ENCODE measurements at regions not wholly inside any gene's neighbourhood (a gene's known extent, or its start where the extent isn't known, plus 50 kb on each side); places are given as distances from the start of the nearest gene placed in this dataset.
A peak's percentile ranks its signal among the peaks of the same experiment; 100 is the strongest.

DNA sequence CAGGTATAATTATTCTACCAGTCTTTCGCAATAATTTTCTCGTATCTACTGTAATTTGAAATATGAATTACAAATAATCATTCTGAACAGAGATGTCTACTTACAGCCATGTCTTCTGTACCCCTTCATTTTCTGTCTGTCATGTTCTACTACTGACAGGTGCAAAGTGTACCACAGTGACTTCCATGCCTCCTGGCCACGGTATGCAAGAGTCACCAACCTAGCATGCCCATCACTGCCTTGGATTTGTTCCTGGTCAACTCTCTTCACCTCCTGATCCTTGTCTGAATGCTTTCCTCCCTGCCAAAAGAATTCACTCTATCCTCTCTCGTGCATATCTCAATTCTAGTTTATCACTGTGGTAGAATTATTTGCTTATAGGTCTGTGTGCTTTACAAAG lies 755.4 kb downstream of the KCNJ2 start:
- ATAC-seq (no peak), DNase-seq (no peak)
- Histone ChIP-seq H3F3A (ENCODE audit: low read length, unreplicated experiment) (no peaks in the 10 kb centered on the region), H3K4me1 (ENCODE audit: insufficient read depth, low read length) (no peaks in the 10 kb centered on the region), H3K27ac (ENCODE audit: low read length) (no peak overlapping the region), H4K20me1 (ENCODE audit: low read length) (no peaks in the 10 kb centered on the region), H3K27me3 (ENCODE audit: low read length) (0 out of 2 replicates have a peak, but pooled peaks cover 9% of the 10 kb centered on the region), H3K9me3 (ENCODE audit: low read length) (no peaks in the 10 kb centered on the region), H3K4me2 (ENCODE audit: low read length) (no peak overlapping the region), H3K9me2 (replicated peaks; ENCODE audit: low read length) (no peaks in the 10 kb centered on the region), H3K79me2 (ENCODE audit: low read length) (no peaks in the 10 kb centered on the region), H3K9ac (ENCODE audit: low read length) (no peak overlapping the region), H3K4me3 (ENCODE audit: low read length) (no peak overlapping the region), H2AFZ (ENCODE audit: low read length) (no peak overlapping the region), H3K36me3 (ENCODE audit: low read depth, low read length) (no peaks in the 10 kb centered on the region)
- TF ChIP-seq EZH2 (IDR thresholded peaks at IDR 0.05; ENCODE audit: low read length, unreplicated experiment) (no peak), EZH2phosphoT487 (IDR thresholded peaks at IDR 0.05; ENCODE audit: borderline replicate concordance, low read length) (no peak)
- TF ChIP-seq, protein P1, sequence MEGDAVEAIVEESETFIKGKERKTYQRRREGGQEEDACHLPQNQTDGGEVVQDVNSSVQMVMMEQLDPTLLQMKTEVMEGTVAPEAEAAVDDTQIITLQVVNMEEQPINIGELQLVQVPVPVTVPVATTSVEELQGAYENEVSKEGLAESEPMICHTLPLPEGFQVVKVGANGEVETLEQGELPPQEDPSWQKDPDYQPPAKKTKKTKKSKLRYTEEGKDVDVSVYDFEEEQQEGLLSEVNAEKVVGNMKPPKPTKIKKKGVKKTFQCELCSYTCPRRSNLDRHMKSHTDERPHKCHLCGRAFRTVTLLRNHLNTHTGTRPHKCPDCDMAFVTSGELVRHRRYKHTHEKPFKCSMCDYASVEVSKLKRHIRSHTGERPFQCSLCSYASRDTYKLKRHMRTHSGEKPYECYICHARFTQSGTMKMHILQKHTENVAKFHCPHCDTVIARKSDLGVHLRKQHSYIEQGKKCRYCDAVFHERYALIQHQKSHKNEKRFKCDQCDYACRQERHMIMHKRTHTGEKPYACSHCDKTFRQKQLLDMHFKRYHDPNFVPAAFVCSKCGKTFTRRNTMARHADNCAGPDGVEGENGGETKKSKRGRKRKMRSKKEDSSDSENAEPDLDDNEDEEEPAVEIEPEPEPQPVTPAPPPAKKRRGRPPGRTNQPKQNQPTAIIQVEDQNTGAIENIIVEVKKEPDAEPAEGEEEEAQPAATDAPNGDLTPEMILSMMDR (conservative IDR thresholded peaks at IDR 0.05; ENCODE audit: low read depth, low read length): no peak
- no TSS peak for BruUV-seq (replicated peaks)
- CTCF ChIA-PET: no interaction called here
- intact Hi-C loops (cut with micrococcal nuclease): no loop called here
- POLR2A ChIA-PET (ENCODE audit: unreplicated experiment): no interaction called here

DNA sequence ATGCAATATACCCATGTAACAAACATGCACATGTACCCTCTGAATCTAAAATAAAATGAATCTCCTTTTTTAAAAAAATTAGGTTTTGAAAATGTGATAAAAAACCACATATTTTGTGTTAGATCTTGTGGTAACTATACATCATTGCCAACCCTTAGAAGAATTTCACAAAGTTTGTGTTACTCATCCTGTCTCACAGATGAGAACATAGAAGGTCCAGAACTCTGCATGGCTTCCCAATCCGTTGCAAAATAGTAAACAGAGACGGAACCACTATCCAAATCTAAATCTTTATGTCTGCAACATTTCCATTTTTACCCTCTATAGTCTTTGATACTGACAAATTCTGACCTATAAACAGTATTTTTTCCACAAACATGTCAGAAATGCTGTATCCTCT lies 759.9 kb downstream of the KCNJ2 start:
- ATAC-seq (no peak), DNase-seq (no peak)
- Histone ChIP-seq H3F3A (ENCODE audit: low read length, unreplicated experiment) (no peaks in the 10 kb centered on the region), H3K4me3 (ENCODE audit: low read length) (no peak overlapping the region), H3K4me1 (ENCODE audit: insufficient read depth, low read length) (no peaks in the 10 kb centered on the region), H3K9me3 (ENCODE audit: low read length) (no peaks in the 10 kb centered on the region), H2AFZ (ENCODE audit: low read length) (no peak overlapping the region), H3K4me2 (ENCODE audit: low read length) (no peak overlapping the region), H3K79me2 (ENCODE audit: low read length) (no peaks in the 10 kb centered on the region), H3K27ac (ENCODE audit: low read length) (no peak overlapping the region), H3K9ac (ENCODE audit: low read length) (no peak overlapping the region), H3K36me3 (ENCODE audit: low read depth, low read length) (no peaks in the 10 kb centered on the region), H3K27me3 (ENCODE audit: low read length) (0 out of 2 replicates have a peak, but pooled peaks cover 9% of the 10 kb centered on the region), H3K9me2 (replicated peaks; ENCODE audit: low read length) (no peaks in the 10 kb centered on the region), H4K20me1 (ENCODE audit: low read length) (no peaks in the 10 kb centered on the region)
- TF ChIP-seq EZH2 (IDR thresholded peaks at IDR 0.05; ENCODE audit: low read length, unreplicated experiment): no peak
- no peak for TF ChIP-seq EZH2phosphoT487 (IDR thresholded peaks at IDR 0.05; ENCODE audit: borderline replicate concordance, low read length)
- TF ChIP-seq, protein P1 (conservative IDR thresholded peaks at IDR 0.05; ENCODE audit: low read depth, low read length): no peak
- intact Hi-C loops (cut with micrococcal nuclease): no loop called here
- BruUV-seq (replicated peaks): no TSS peak
- POLR2A ChIA-PET (ENCODE audit: unreplicated experiment): no interaction called here
- CTCF ChIA-PET: no interaction called here

DNA sequence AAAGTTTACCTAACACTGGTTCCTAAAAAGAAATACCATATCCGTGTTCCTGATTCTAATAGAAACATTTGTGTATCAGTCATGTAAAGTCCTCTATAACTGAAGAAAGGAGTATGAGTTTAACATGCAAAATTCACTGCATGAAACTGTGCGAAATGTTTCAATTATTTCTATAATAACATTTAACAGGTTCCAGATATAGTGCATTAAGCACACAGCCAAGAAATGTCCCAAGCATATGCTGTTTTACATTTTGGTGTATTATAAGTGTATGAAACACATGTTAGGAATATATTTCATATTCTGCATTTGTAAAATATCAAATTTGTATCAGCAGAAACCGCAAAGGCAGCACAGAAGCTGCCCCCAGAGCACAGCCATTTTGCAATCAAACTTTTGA lies 764.9 kb downstream of the KCNJ2 start:
- no peaks in the 10 kb centered on the region for H3K9me3 ChIP-seq (ENCODE audit: low read length)
- H3K79me2 ChIP-seq (ENCODE audit: low read length): no peaks in the 10 kb centered on the region
- intact Hi-C loops (cut with micrococcal nuclease): no loop called here
- H3K27me3 ChIP-seq (ENCODE audit: low read length): no peaks in the 10 kb centered on the region
- ChIA-PET POLR2A (ENCODE audit: unreplicated experiment) (no interaction called here), CTCF (no interaction called here)
- H3K9ac ChIP-seq (ENCODE audit: low read length): no peak overlapping the region
- H3K4me1 ChIP-seq (ENCODE audit: insufficient read depth, low read length): no peaks in the 10 kb centered on the region
- 0 out of 2 replicates have a peak overlapping the region, but pooled peaks have one; percentile 9 for H3K4me2 ChIP-seq (ENCODE audit: low read length)
- no peak overlapping the region for H3K27ac ChIP-seq (ENCODE audit: low read length)
- no peaks in the 10 kb centered on the region for H3K36me3 ChIP-seq (ENCODE audit: low read depth, low read length)
- no peak for DNase-seq
- no peaks in the 10 kb centered on the region for H3F3A ChIP-seq (ENCODE audit: low read length, unreplicated experiment)
- peak overlapping the region; percentile 18; the same call in 1 of the 2 replicates for H2AFZ ChIP-seq (ENCODE audit: low read length)
- TF ChIP-seq EZH2 (IDR thresholded peaks at IDR 0.05; ENCODE audit: low read length, unreplicated experiment) (no peak), EZH2phosphoT487 (IDR thresholded peaks at IDR 0.05; ENCODE audit: borderline replicate concordance, low read length) (no peak)
- TF ChIP-seq, protein P1 (conservative IDR thresholded peaks at IDR 0.05; ENCODE audit: low read depth, low read length): no peak
- H4K20me1 ChIP-seq (ENCODE audit: low read length): no peaks in the 10 kb centered on the region
- no peak for ATAC-seq
- BruUV-seq (replicated peaks): no TSS peak
- H3K4me3 ChIP-seq (ENCODE audit: low read length): no peak overlapping the region
- no peaks in the 10 kb centered on the region for H3K9me2 ChIP-seq (replicated peaks; ENCODE audit: low read length)
